Testis (tissue), 2 donors: ENCODE measurements at regions not wholly inside any gene's neighbourhood (a gene's known extent, or its start where the extent isn't known, plus 50 kb on each side); places are given as distances from the start of the nearest gene placed in this dataset.

Experiments used
- POLR2A ChIP-seq: fragments of 450-650 bp; IDR thresholded peaks from one replicate; pipeline ENCODE4 v1.6.1; 2017; ENCODE audit warnings: antibody characterized with exemption, mild to moderate bottlenecking, moderate library complexity
- TF ChIP-seq, protein P1 (sequence below), 3 experiments: fragments of 450-650 bp in 2 of 3; fragments of 200-600 bp in 1 of 3; sonication (generic) in 1 of 3; IDR thresholded peaks; one replicate each; pipeline ENCODE4 v1.5.1; 2016 to 2019; ENCODE audit warnings: antibody characterized with exemption in 3 of 3, mild to moderate bottlenecking in 2 of 3, moderate library complexity in 1 of 3

DNA sequence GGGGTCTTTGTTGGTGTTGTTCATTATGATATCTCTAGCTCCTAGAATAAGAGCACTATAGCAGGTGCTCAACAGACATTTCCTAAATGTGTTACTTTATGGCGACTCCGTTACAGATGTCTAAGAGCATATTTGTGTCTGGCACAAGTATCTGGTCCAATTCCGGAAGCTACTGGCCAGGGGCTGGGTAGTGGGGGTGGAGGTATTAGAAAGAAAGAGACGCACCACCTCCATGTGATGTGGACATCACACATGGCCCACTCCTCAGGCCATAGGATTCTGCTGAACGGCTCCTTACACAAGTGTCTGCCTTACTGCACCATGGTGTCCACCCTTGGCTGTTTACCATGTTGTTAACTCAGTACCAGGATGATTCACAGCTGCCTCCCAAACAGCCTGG lies 296.8 kb upstream of the MKI67 start:
- no peak for TF ChIP-seq POLR2A
- TF ChIP-seq, protein P1, sequence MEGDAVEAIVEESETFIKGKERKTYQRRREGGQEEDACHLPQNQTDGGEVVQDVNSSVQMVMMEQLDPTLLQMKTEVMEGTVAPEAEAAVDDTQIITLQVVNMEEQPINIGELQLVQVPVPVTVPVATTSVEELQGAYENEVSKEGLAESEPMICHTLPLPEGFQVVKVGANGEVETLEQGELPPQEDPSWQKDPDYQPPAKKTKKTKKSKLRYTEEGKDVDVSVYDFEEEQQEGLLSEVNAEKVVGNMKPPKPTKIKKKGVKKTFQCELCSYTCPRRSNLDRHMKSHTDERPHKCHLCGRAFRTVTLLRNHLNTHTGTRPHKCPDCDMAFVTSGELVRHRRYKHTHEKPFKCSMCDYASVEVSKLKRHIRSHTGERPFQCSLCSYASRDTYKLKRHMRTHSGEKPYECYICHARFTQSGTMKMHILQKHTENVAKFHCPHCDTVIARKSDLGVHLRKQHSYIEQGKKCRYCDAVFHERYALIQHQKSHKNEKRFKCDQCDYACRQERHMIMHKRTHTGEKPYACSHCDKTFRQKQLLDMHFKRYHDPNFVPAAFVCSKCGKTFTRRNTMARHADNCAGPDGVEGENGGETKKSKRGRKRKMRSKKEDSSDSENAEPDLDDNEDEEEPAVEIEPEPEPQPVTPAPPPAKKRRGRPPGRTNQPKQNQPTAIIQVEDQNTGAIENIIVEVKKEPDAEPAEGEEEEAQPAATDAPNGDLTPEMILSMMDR (IDR thresholded peaks at IDR 0.05): no peak
